HG02884 (cell line): ENCODE measurements at regions not wholly inside any gene's neighbourhood (a gene's known extent, or its start where the extent isn't known, plus 50 kb on each side); places are given as distances from the start of the nearest gene placed in this dataset.

Source experiments
- ATAC-seq: cut with Tn5 transposase; IDR thresholded peaks from one replicate; pipeline ENCODE4 v1.9.1; 2021; ENCODE audit warnings: mild to moderate bottlenecking, moderate library complexity; ENCODE audit not compliant: unreplicated experiment

DNA sequence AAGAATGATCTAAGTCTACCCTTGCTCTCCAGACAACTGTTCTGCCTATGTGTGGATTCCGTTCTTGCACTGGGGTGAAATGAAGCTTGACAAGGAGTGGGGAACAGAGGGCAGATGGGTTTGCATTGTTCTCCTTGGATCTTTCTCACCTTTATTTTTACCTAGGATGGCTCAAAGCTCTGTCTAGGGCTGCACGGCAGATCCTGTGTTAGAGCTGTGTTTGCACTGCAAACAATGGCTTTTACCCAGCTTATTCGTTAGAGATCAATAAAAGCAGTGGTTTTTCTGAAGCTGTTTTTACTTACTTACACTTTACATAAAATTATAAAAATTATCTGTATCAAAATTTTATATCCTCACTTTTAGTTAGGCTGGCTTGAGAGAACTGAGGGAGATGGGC lies 105.1 kb downstream of the LRIG3 start:
- ATAC-seq: no peak

DNA sequence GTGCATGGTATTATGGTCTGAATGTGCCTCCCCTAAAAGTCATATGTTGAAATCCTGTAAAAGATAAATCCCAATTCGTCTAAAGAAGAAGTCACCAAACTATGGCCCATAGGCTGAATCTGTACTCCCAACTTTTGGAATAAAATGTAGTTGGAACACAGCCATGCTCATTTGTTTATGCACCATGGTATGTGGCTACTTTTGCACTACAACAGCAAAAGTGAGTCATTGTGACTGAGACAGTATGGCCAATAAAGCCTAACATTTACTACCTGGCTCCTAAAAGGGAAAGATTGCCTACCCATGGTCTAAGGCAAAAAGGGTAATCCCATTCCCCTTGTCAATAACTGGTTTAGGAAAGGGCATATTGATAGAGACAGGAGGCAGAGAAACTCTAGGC lies 101.8 kb downstream of the LRIG3 start:
- ATAC-seq: no peak

DNA sequence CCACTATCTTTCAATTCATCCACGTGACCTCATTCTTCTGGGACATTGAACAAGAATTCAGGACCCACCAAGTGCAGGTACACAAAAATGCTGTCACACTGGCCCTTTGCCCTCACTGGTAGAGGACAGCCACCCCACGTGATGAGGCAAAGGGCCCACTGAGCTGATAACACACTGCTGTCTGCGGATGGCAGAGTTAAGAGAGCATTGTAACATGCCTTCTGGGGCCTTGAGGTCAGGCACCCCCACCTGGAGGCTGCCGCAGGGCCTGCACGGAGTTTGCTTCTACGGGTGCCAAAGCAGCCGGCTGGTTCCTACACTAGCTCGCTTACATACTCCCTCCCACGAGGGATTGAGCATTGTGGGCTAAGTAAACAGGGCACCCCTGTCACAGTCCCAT lies 101.0 kb downstream of the LRIG3 start:
- no peak for ATAC-seq

DNA sequence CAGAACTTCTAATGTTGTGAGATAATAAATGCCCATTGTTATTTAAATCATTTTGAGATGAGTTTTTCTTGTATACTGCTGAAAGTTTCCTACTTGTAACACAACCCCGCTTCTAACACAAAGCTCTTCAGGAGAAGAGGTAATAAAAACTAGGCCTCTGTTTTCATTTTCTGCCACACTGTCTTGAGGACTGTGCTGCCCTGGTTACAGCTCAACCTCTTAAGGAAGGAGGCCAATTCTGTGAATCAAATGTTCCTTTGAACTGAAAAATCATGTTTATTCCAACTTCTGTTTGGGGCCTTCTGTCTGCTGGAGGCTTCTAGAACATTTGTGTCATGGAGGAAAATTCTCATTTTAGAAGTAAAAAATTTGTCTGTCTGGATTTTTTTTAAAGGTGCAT lies 100.3 kb downstream of the LRIG3 start:
- no peak for ATAC-seq
